ENCODE measurements at regions not wholly inside any gene's neighbourhood (a gene's known extent, or its start where the extent isn't known, plus 50 kb on each side); places are given as distances from the start of the nearest gene placed in this dataset.
"Not testable (repeated sequence)": the region's sequence is repeated elsewhere in the genome, so short reads cannot be mapped to it uniquely, and the experiment has no call there.

GRCh38 chr2:199196686-199197085, 261.1 kb downstream of the SATB2 start:
- no peak for TF ChIP-seq CTCF (IDR thresholded peaks at IDR 0.05; ENCODE audit: borderline replicate concordance, control extremely low read depth, extremely low read depth, insufficient read depth, missing control alignments)
- no peak for DNase-seq (ENCODE audit: low spot score)
- in situ Hi-C loops (cut with MboI; ENCODE audit: low sequenced_read_pairs, unreplicated experiment), result no loop called here

GRCh38 chr2:199195927-199196502, 261.7 kb downstream of the SATB2 start:
- no peak for TF ChIP-seq CTCF (IDR thresholded peaks at IDR 0.05; ENCODE audit: borderline replicate concordance, control extremely low read depth, extremely low read depth, insufficient read depth, missing control alignments)
- DNase-seq (ENCODE audit: low spot score), result no peak
- in situ Hi-C loops (cut with MboI; ENCODE audit: low sequenced_read_pairs, unreplicated experiment), result no loop called here

GRCh38 chr2:199191461-199191860, 266.3 kb downstream of the SATB2 start:
- DNase-seq (ENCODE audit: low spot score), result no peak
- in situ Hi-C loops (cut with MboI; ENCODE audit: low sequenced_read_pairs, unreplicated experiment), result no loop called here
- TF ChIP-seq CTCF (IDR thresholded peaks at IDR 0.05; ENCODE audit: borderline replicate concordance, control extremely low read depth, extremely low read depth, insufficient read depth, missing control alignments), result no peak

- DNase-seq (ENCODE audit: low spot score), result no peak
- in situ Hi-C loops (cut with MboI; ENCODE audit: low sequenced_read_pairs, unreplicated experiment), result no loop called here
- TF ChIP-seq CTCF (IDR thresholded peaks at IDR 0.05; ENCODE audit: borderline replicate concordance, control extremely low read depth, extremely low read depth, insufficient read depth, missing control alignments), result no peak
Observed at GRCh38 chr2:199189229-199189628, 268.5 kb downstream of the SATB2 start.

- TF ChIP-seq CTCF (IDR thresholded peaks at IDR 0.05; ENCODE audit: borderline replicate concordance, control extremely low read depth, extremely low read depth, insufficient read depth, missing control alignments), result no peak
- in situ Hi-C loops (cut with MboI; ENCODE audit: low sequenced_read_pairs, unreplicated experiment), result no loop called here
- DNase-seq (ENCODE audit: low spot score), result no peak
Observed at GRCh38 chr2:199186301-199186751, 271.4 kb downstream of the SATB2 start.

- in situ Hi-C loops (cut with MboI; ENCODE audit: low sequenced_read_pairs, unreplicated experiment); DNase-seq (ENCODE audit: low spot score): not testable (repeated sequence)
Observed at GRCh38 chr2:199185174-199185573, 272.6 kb downstream of the SATB2 start.

GRCh38 chr2:199163613-199164458, 293.9 kb downstream of the SATB2 start:
- in situ Hi-C loops (cut with MboI; ENCODE audit: low sequenced_read_pairs, unreplicated experiment), result no loop called here
- no peak for TF ChIP-seq CTCF (IDR thresholded peaks at IDR 0.05; ENCODE audit: borderline replicate concordance, control extremely low read depth, extremely low read depth, insufficient read depth, missing control alignments)
- no peak for DNase-seq (ENCODE audit: low spot score)
